HFFc6 (cell line): ENCODE measurements at regions not wholly inside any gene's neighbourhood (a gene's known extent, or its start where the extent isn't known, plus 50 kb on each side); places are given as distances from the start of the nearest gene placed in this dataset.

Experiments
- DNase-seq: peaks from one replicate; pipeline ENCODE4 v3.0.0-alpha.2; 2018
- H3K27ac Mint-ChIP-seq: 2 replicates; pipeline ENCODE4 v1.8.0; 2020; ENCODE audit warnings: mild to moderate bottlenecking, mixed read lengths
- H3K27me3 Mint-ChIP-seq: 2 replicates; pipeline ENCODE4 v1.8.0; 2021; ENCODE audit warnings: mild to moderate bottlenecking, moderate library complexity, mixed read lengths; ENCODE audit not compliant: insufficient read depth
- H3K36me3 Mint-ChIP-seq: 2 replicates; pipeline ENCODE4 v1.8.0; 2021; ENCODE audit warnings: low read depth, mixed read lengths
- H3K4me1 Mint-ChIP-seq: 2 replicates; pipeline ENCODE4 v1.8.0; 2020; ENCODE audit warnings: low read depth, mixed read lengths
- H3K4me3 Mint-ChIP-seq: 2 replicates; pipeline ENCODE4 v1.8.0; 2020; ENCODE audit warnings: mild to moderate bottlenecking, moderate library complexity, mixed read lengths
- H3K9me3 Mint-ChIP-seq: 2 replicates; pipeline ENCODE4 v1.8.0; 2020; ENCODE audit warnings: mild to moderate bottlenecking, mixed read lengths
- TF ChIP-seq, protein P1 (sequence below): fragments of 200-600 bp; sonication (generic); IDR thresholded peaks from 2 replicates; pipeline ENCODE4 v1.5.0; 2021; ENCODE audit warnings: antibody characterized with exemption, mild to moderate bottlenecking

DNA sequence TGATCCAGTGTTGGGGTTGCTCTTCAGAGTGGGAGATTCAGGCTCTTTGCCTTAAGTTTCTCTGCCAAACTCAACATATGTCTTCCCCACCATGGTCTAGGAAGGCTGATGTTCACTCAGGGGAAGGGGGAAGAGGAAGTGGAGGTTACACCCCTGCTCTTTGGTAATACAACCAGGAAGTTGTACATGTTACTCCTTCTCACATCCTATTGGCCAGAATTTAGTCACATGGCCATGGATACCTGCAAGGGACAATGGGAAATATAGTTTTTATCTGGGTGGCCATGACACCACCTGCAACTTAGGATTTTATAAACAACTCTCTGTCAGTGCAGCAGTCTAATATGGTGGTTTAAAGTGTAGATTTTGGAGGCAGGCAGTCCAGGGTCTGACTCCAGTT is 150.9 kb downstream of the TBX5 start:
- DNase-seq = no peak
- TF ChIP-seq, protein P1, sequence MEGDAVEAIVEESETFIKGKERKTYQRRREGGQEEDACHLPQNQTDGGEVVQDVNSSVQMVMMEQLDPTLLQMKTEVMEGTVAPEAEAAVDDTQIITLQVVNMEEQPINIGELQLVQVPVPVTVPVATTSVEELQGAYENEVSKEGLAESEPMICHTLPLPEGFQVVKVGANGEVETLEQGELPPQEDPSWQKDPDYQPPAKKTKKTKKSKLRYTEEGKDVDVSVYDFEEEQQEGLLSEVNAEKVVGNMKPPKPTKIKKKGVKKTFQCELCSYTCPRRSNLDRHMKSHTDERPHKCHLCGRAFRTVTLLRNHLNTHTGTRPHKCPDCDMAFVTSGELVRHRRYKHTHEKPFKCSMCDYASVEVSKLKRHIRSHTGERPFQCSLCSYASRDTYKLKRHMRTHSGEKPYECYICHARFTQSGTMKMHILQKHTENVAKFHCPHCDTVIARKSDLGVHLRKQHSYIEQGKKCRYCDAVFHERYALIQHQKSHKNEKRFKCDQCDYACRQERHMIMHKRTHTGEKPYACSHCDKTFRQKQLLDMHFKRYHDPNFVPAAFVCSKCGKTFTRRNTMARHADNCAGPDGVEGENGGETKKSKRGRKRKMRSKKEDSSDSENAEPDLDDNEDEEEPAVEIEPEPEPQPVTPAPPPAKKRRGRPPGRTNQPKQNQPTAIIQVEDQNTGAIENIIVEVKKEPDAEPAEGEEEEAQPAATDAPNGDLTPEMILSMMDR = no peak
- H3K9me3 Mint-ChIP-seq = no peaks in the 10 kb centered on the region

DNA sequence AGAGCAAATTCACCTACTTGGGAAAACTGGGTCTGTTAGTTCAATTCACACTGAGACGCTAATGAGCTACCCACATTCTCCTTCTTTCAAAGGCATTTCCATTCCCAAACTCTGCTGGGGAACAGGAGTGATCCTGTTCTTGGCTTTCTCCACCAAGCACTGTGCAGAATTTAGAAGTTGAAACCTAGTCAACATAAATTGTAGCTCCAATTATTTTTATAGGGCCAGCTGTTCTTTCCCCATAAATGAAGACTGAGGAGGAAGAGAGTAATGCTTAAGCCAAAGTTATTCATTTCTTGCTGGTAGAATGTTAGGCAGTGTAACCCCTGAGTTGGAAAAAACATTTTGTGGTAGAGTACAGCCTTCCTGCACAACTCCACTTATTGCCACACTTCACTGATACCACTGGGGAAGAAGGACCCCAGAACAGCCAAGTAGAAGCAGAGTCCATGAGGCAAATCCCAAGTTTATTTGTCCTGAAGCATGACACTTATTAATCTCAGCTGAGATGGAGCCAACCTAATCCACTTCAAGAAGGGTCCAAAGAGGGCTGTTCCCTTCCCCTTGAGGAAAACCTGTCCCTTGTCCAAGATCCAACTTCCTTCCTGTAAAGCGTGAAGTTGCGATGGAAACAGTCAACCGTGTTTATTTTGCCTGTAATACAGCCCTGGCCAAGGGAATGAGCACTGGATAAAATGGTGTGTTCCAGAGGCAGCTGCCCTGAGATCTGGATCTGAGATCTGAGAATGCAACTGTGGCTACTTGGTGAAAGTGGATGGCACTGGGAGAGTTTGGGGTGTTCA is 151.8 kb downstream of the TBX5 start:
- no peak for DNase-seq
- no peak overlapping the region for H3K4me3 Mint-ChIP-seq
- TF ChIP-seq, protein P1 = no peak
- no peaks in the 10 kb centered on the region for H3K36me3 Mint-ChIP-seq
- no peaks in the 10 kb centered on the region for H3K4me1 Mint-ChIP-seq
- H3K27ac Mint-ChIP-seq = no peak overlapping the region
- H3K9me3 Mint-ChIP-seq = no peaks in the 10 kb centered on the region
- H3K27me3 Mint-ChIP-seq = peaks cover 13% of the 10 kb centered on the region

More for the DNA sequence above, 150.9 kb downstream of the TBX5 start:
- H3K27me3 Mint-ChIP-seq = peaks cover 13% of the 10 kb centered on the region
- H3K36me3 Mint-ChIP-seq = no peaks in the 10 kb centered on the region
- H3K4me1 Mint-ChIP-seq = no peaks in the 10 kb centered on the region
- no peak overlapping the region for H3K27ac Mint-ChIP-seq
- no peak overlapping the region for H3K4me3 Mint-ChIP-seq

DNA sequence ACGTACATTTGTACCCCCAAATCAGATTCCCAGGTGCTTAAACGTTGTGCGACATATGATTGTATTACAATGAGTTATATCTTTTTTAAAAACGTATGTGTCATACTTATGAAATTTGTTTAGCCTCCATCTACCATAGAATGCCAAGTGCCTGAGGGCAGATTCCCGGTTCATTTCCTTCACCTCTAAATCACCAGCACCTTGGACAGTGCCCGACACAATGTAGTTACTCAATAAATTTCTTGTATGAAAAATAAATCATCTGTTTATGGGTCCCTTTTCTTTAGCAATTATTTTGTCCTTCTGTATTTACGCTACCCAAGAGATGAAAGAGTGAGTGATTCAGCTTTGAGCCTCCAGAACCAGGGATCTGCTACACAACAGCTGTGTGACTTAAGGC is 157.4 kb downstream of the TBX5 start:
- no peak overlapping the region for H3K4me3 Mint-ChIP-seq
- no peaks in the 10 kb centered on the region for H3K36me3 Mint-ChIP-seq
- TF ChIP-seq, protein P1 = no peak
- H3K9me3 Mint-ChIP-seq = no peaks in the 10 kb centered on the region
- no peaks in the 10 kb centered on the region for H3K4me1 Mint-ChIP-seq
- DNase-seq = peak; percentile 7
- peaks cover 20% of the 10 kb centered on the region for H3K27me3 Mint-ChIP-seq
- no peak overlapping the region for H3K27ac Mint-ChIP-seq

DNA sequence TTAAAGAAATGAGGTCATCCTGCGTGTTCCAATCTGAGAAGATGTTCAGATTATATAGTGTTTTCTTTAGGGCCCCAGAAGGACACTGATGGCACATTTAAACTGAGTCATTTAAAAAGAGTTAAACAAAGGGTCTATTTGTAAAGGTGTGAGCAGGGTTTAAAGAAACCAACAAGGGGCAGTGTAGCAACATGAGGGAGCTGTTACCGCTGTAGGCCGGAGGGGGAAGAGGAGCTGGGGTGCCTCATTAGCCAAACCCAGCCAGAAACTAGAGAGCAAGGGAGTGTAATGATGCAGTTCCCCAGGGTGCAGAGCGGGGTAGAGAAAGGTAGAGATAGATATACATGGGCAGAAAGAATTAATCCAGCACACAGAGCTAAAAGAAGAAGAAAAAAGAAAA is 160.4 kb downstream of the TBX5 start:
- H3K9me3 Mint-ChIP-seq = no peaks in the 10 kb centered on the region
- no peak for DNase-seq
- H3K27ac Mint-ChIP-seq = no peak overlapping the region
- H3K4me3 Mint-ChIP-seq = no peak overlapping the region
- peaks cover 23% of the 10 kb centered on the region for H3K27me3 Mint-ChIP-seq
- TF ChIP-seq, protein P1 = peak; percentile 30; the same call in 1 of the 2 replicates
- H3K4me1 Mint-ChIP-seq = no peaks in the 10 kb centered on the region
- no peaks in the 10 kb centered on the region for H3K36me3 Mint-ChIP-seq

DNA sequence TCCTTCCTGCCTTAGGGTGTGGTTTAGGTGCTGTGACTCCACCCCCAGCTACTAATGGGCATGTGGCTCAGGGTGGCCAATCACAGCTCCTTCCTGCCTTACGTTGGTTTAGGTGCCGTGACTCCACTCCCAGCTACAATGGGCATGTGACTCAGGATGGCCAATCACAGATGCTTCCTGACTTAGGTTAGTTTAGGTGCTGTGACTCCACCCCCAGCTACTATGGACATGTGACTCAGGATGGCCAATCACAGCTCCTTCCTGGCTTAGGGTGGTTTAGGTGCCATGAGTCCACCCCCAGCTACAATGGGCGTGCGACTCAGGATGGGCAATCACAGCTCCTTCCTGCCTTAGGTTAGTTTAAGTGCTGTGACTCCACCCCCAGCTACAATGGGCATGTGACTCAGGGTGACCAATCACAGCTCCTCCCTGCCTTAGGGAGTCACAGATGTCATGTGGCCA is 163.9 kb downstream of the TBX5 start:
- no peak overlapping the region for H3K4me3 Mint-ChIP-seq
- H3K36me3 Mint-ChIP-seq = no peaks in the 10 kb centered on the region
- no peak for DNase-seq
- H3K4me1 Mint-ChIP-seq = peaks cover 13% of the 10 kb centered on the region
- TF ChIP-seq, protein P1 = no peak
- no peak overlapping the region for H3K27ac Mint-ChIP-seq
- peaks cover 26% of the 10 kb centered on the region for H3K27me3 Mint-ChIP-seq
- H3K9me3 Mint-ChIP-seq = no peaks in the 10 kb centered on the region
